MM.1S (cell line): ENCODE measurements at regions not wholly inside any gene's neighbourhood (a gene's known extent, or its start where the extent isn't known, plus 50 kb on each side); places are given as distances from the start of the nearest gene placed in this dataset.

Experiments
- DNase-seq: peaks from one replicate; pipeline ENCODE4 v3.0.0-alpha.2; 2015
- H2AFZ ChIP-seq: fragments of 300-600 bp; sonication (generic); 2 replicates; pipeline ENCODE4 v1.6.0; 2016; ENCODE audit warnings: antibody characterized with exemption, low read length
- H3F3A ChIP-seq: fragments of 300-600 bp; sonication (generic); 2 replicates; pipeline ENCODE4 v1.6.1; 2016; ENCODE audit warnings: mild to moderate bottlenecking, antibody characterized with exemption, low read length, moderate library complexity, mixed read lengths; ENCODE audit not compliant: insufficient read depth
- H3K27ac ChIP-seq: fragments of 300-600 bp; sonication (generic); 2 replicates; pipeline ENCODE4 v1.5.1; 2016; ENCODE audit warnings: mild to moderate bottlenecking, low read length
- H3K27me3 ChIP-seq: fragments of 300-600 bp; sonication (generic); replicated peaks from 2 replicates; pipeline ENCODE4 v1.6.0; 2016; ENCODE audit warnings: low read length; ENCODE audit not compliant: insufficient read depth
- H3K36me3 ChIP-seq: fragments of 300-600 bp; sonication (generic); replicated peaks from 2 replicates; pipeline ENCODE4 v1.6.1; 2016; ENCODE audit warnings: mild to moderate bottlenecking, low read length, mixed read lengths; ENCODE audit not compliant: insufficient read depth
- H3K4me1 ChIP-seq: fragments of 300-600 bp; sonication (generic); 2 replicates; pipeline ENCODE4 v1.6.1; 2016; ENCODE audit warnings: low read length, mixed read lengths
- H3K4me2 ChIP-seq: fragments of 300-600 bp; sonication (generic); 2 replicates; pipeline ENCODE4 v1.6.0; 2016; ENCODE audit warnings: low read depth, low read length
- H3K4me3 ChIP-seq: fragments of 300-600 bp; sonication (generic); 2 replicates; pipeline ENCODE4 v1.5.1; 2016; ENCODE audit warnings: low read length, mixed read lengths
- H3K79me2 ChIP-seq: fragments of 300-600 bp; sonication (generic); 2 replicates; pipeline ENCODE4 v1.6.1; 2016; ENCODE audit warnings: mixed run types, low read length, mixed read lengths
- H3K9ac ChIP-seq: fragments of 300-600 bp; sonication (generic); 2 replicates; pipeline ENCODE4 v1.6.1; 2016; ENCODE audit warnings: low read length, mixed read lengths
- H3K9me2 ChIP-seq: fragments of 300-600 bp; sonication (generic); replicated peaks from 2 replicates; pipeline ENCODE4 v1.6.1; 2016; ENCODE audit warnings: mild to moderate bottlenecking, low read length, mixed read lengths; ENCODE audit not compliant: insufficient read depth
- H3K9me3 ChIP-seq: fragments of 300-600 bp; sonication (generic); replicated peaks from 2 replicates; pipeline ENCODE4 v1.6.1; 2016; ENCODE audit warnings: mild to moderate bottlenecking, low read length, mixed read lengths; ENCODE audit not compliant: insufficient read depth
- H4K20me1 ChIP-seq: fragments of 300-600 bp; sonication (generic); 2 replicates; pipeline ENCODE4 v1.6.1; 2016; ENCODE audit warnings: mild to moderate bottlenecking, low read length, moderate library complexity, mixed read lengths; ENCODE audit not compliant: insufficient read depth
- CTCF ChIP-seq: fragments of 300-600 bp; sonication (generic); IDR thresholded peaks from 2 replicates; pipeline ENCODE4 v1.5.1; 2016; ENCODE audit warnings: antibody characterized with exemption, low read length, mixed read lengths
- EZH2 ChIP-seq: fragments of 300-600 bp; sonication (generic); optimal IDR thresholded peaks from 2 replicates; pipeline ENCODE3; 2017; ENCODE audit warnings: low read depth, mild to moderate bottlenecking, antibody characterized with exemption, low read length, mixed read lengths
- EZH2phosphoT487 ChIP-seq: fragments of 300-600 bp; sonication (generic); IDR thresholded peaks from 2 replicates; pipeline ENCODE4 v1.6.1; 2018; ENCODE audit warnings: antibody characterized with exemption, low read length

- Histone ChIP-seq H3F3A (peaks cover 16% of the 10 kb centered on the region), H3K27ac (peak overlapping the region; percentile 79), H3K9me2 (no peaks in the 10 kb centered on the region), H3K27me3 (no peaks in the 10 kb centered on the region), H3K4me2 (peak overlapping the region; percentile 46), H4K20me1 (no peaks in the 10 kb centered on the region), H3K9ac (peak overlapping the region; percentile 38), H3K4me1 (peaks cover 29% of the 10 kb centered on the region), H3K36me3 (no peaks in the 10 kb centered on the region), H3K79me2 (no peaks in the 10 kb centered on the region), H2AFZ (peak overlapping the region; percentile 5; the same call in 1 of the 2 replicates), H3K4me3 (no peak overlapping the region), H3K9me3 (no peaks in the 10 kb centered on the region)
- TF ChIP-seq EZH2phosphoT487: no peak
- TF ChIP-seq EZH2: no peak
- no peak for TF ChIP-seq CTCF
- peak; percentile 98 for DNase-seq
Measured at GRCh38 chr3:176867681-176868663, 329.3 kb downstream of the TBL1XR1 start.

DNA sequence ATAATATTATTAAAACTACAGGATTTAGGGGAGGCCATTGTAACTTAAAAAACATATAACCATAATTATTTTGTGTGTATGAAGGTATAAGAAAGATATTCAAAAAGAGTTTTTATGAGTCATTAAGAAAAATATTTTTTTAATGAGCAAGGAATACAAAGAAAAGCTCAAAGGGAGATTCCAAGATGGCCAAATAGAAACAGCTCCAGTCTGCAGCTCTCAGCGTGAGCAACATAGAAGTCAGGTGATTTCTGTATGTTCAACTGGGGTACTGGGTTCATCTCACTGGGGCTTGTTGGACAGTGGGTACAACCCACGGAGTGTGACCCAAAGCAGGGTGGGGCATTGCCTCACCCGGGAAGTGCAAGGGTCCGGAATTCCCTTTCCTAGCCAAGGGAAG is 336.1 kb downstream of the TBL1XR1 start:
- Histone ChIP-seq H3K79me2 (no peaks in the 10 kb centered on the region), H2AFZ (no peak overlapping the region), H3K9me3 (no peaks in the 10 kb centered on the region), H3F3A (no peaks in the 10 kb centered on the region), H3K4me1 (no peaks in the 10 kb centered on the region), H3K27me3 (no peaks in the 10 kb centered on the region), H3K27ac (no peak overlapping the region), H3K4me2 (no peak overlapping the region), H3K9me2 (no peaks in the 10 kb centered on the region), H3K9ac (no peak overlapping the region), H4K20me1 (no peaks in the 10 kb centered on the region), H3K36me3 (no peaks in the 10 kb centered on the region), H3K4me3 (no peak overlapping the region)
- TF ChIP-seq EZH2 (no peak), CTCF (no peak), EZH2phosphoT487 (no peak)
- no peak for DNase-seq

GRCh38 chr3:176856721-176857120 is 340.6 kb downstream of the TBL1XR1 start:
- DNase-seq: no peak
- no peaks in the 10 kb centered on the region for H3F3A ChIP-seq
- H3K79me2 ChIP-seq: no peaks in the 10 kb centered on the region
- H3K9me3 ChIP-seq: no peaks in the 10 kb centered on the region
- no peaks in the 10 kb centered on the region for H3K27me3 ChIP-seq
- H3K27ac ChIP-seq: no peak overlapping the region
- H4K20me1 ChIP-seq: no peaks in the 10 kb centered on the region
- H3K4me2 ChIP-seq: no peak overlapping the region
- no peak overlapping the region for H2AFZ ChIP-seq
- no peaks in the 10 kb centered on the region for H3K36me3 ChIP-seq
- TF ChIP-seq CTCF (no peak), EZH2phosphoT487 (no peak), EZH2 (no peak)
- H3K9ac ChIP-seq: no peak overlapping the region
- no peak overlapping the region for H3K4me3 ChIP-seq
- H3K9me2 ChIP-seq: no peaks in the 10 kb centered on the region
- H3K4me1 ChIP-seq: no peaks in the 10 kb centered on the region
